Spleen (tissue), 7 donors: ENCODE measurements at regions not wholly inside any gene's neighbourhood (a gene's known extent, or its start where the extent isn't known, plus 50 kb on each side); places are given as distances from the start of the nearest gene placed in this dataset.

Experiments
- POLR2A ChIP-seq, 3 donors: fragments of 450-650 bp; IDR thresholded peaks; one replicate each; pipeline ENCODE4 v1.5.1; 2017; ENCODE audit warnings: antibody characterized with exemption in 3 of 3, mild to moderate bottlenecking in 1 of 3
- POLR2AphosphoS5 ChIP-seq, 3 donors: sonication (generic); formaldehyde crosslinking; IDR thresholded peaks; one replicate each; pipeline ENCODE4 v1.5.1; 2017; ENCODE audit warnings: antibody characterized with exemption in 3 of 3
- TF ChIP-seq, protein P1 (sequence below), 11 experiments: fragments of 200-600 bp in 7 of 11; fragments of 450-650 bp in 4 of 11; sonication (generic) in 4 of 11; IDR thresholded peaks in 8 of 11; conservative IDR thresholded peaks in 3 of 11; 1 replicate in 7 of 11; 2 replicates in 4 of 11; pipeline versions ENCODE4 v1.4.0 to v1.8.0; 2016 to 2021; ENCODE audit warnings: antibody characterized with exemption in 11 of 11, inconsistent platforms in 4 of 11, mild to moderate bottlenecking in 1 of 11
- donor health status: DM: no; HTN: no; CAD: no; lungs with moderate emphysema.
- donor health status: DM: no; HTN: no; CAD: no.
- donor health status: DM: no; HTN: no; CAD: no.

DNA sequence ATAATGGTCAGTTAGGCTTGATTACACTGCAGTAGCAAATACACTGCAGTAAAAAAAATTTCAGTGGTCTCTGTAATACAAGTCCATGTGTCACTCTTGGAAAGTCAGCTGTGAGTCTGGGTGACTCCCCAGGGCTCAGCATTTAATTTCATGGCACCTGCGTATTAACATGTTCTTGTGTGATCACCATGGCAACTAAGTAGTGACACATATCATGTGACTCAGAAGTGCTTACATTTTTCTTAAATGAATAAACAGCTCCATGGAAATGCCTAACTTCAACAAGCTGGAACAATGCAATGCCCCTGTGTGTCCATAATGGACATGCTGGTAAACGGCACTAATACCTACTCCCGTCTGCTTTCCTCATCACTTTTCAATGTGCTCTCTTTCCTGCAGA, 88.5 kb upstream of the ANO4 start:
- no peak for TF ChIP-seq POLR2A (IDR thresholded peaks at IDR 0.05)
- TF ChIP-seq, protein P1, sequence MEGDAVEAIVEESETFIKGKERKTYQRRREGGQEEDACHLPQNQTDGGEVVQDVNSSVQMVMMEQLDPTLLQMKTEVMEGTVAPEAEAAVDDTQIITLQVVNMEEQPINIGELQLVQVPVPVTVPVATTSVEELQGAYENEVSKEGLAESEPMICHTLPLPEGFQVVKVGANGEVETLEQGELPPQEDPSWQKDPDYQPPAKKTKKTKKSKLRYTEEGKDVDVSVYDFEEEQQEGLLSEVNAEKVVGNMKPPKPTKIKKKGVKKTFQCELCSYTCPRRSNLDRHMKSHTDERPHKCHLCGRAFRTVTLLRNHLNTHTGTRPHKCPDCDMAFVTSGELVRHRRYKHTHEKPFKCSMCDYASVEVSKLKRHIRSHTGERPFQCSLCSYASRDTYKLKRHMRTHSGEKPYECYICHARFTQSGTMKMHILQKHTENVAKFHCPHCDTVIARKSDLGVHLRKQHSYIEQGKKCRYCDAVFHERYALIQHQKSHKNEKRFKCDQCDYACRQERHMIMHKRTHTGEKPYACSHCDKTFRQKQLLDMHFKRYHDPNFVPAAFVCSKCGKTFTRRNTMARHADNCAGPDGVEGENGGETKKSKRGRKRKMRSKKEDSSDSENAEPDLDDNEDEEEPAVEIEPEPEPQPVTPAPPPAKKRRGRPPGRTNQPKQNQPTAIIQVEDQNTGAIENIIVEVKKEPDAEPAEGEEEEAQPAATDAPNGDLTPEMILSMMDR (IDR thresholded peaks at IDR 0.05 in 8 of 11, conservative IDR thresholded peaks at IDR 0.05 in 3 of 11) = no peak
- TF ChIP-seq POLR2AphosphoS5 (IDR thresholded peaks at IDR 0.05) = no peak
